Activated T-cell treated with anti-CD3 and anti-CD28 coated beads for 1 hour (primary cell): ENCODE measurements at regions not wholly inside any gene's neighbourhood (a gene's known extent, or its start where the extent isn't known, plus 50 kb on each side); places are given as distances from the start of the nearest gene placed in this dataset.
"Not testable (repeated sequence)": the region's sequence is repeated elsewhere in the genome, so short reads cannot be mapped to it uniquely, and the experiment has no call there.

ENCODE experiments used
- DNase-seq: peaks from one replicate; pipeline ENCODE4 v3.0.0-alpha.2; 2020; ENCODE audit warnings: low read depth

DNA sequence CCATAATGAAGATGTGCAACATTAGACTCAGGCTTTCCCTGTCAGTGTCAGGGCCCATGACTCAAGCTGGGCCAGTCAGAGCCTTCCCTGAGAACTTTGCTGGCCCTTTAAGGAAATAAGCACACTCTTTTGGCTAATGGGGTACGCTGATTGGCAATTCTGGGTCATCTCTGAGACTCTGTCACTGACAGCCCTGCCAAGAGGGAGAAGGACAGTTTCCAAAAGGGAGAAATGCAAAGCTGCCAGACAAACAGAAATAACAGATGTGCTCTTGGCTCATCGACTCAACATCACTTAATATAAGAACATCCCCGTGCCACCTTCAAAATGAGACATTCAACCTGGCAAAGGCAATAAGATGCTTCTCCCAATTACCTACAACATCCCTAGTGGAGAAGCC lies 491.9 kb upstream of the PROK2 start:
- DNase-seq: no peak

DNA sequence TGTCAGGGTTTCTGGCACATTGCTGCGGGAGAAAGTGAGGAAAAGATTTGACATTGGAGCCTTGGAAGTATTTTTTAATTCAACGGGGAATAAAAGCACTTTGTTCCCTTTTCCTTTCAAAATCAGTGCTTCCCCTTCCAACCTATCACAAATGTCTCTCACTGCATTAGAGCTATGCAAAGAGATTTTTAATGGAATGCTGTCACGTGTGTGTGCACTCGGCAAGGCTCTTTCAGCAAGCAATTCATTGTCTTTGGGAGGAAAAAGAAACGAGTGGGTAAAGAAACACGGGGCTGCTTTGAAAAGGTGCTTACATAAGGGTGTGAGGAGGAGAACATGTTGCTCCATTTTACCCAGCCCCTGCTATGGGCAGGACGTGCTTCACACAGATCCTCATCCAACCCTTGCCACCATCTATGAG lies 490.4 kb upstream of the PROK2 start:
- DNase-seq: no peak

DNA sequence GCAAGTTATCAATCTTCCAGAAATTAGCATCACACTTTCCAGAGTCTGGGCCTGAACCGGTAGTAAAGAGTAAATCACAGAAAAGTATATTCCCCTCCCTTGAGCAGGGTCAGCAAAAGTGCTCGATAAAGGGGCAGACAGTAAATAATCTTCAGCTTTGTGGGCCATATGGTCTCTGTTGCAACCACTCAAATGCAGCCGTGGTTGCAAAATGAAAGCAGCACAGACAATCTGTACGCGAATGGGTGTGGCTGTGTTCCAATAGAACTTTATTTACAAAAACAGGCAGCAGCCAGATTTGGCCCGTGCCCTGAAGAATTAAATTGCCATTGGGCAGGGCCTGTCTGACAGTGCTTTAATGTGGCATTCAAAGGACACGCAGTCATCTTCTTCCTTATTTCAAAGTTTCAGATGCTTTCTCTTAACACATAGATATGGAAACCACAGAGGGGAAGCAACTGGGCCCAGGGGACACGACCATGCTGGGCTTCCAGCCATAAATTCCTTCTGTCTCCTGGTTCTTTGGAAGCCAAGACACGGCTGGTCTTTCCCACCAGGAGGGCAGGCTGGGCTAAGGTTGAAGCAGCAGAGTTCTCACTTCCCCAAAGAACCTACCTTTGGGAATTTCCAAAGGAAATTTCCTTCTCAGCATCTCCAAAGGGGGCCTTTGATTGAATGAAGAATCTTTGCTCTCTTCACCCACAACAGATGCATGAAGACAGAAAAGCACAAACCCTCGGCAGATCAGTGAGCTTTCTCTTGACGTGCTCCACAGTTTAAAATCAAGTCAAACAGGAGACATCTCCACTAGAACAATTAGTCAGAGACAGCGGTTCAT lies 489.8 kb upstream of the PROK2 start:
- no peak for DNase-seq

DNA sequence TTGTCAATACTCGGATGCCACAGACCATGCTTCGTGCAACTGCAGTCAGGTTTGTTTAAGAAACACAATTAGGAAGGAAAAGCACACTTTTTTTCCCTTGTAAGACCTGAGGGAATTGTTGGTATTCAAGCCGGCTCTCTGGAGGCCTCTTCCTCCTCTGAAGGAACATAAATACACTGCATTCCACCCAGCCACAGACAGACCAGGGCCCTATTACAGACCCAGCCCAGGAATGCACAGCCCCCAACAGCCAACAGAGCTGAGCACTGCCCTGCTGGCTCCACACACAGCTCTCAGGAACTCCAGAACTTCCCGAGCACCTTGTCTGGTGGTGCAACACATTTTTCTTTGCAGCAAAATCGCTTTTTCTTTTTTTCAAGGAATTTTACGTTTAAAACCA lies 488.7 kb upstream of the PROK2 start:
- DNase-seq: no peak

DNA sequence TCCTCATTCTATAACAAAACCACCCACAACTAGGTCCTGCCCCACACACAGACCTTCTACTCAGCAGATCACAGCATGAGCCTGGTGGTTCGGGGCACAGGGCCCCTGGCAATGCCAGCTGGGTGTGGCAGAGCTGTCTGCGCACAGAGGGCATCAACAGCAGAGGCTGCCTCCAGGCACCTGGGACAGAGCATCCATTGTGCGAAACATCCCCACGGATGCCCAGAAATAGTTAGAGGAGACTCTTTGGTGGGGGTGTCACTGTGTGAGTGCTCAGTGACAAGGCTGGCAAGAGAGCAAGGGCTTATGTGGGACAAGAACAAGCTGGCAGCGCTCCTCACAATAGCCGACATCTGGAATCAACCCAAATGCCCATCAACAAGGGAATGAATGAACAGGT lies 487.4 kb upstream of the PROK2 start:
- no peak for DNase-seq

DNA sequence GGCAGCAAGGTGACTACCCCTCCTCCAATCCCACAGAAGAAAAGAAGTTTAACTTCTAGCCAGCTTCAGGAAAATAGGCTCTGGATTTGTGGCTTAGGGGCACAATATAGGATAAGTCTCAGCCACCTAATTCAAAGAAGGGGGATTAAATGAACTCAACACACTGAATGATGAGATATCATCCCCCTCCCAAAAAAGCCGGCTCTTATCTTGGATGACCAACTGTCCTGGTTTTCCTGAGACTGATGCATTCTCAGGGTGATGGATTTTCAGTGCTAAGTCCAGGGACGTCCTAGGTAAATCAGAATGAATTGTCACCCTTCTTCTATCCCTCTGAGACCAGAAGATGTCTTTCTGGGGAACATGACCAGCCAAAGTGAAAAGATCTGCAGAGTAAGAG lies 487.0 kb upstream of the PROK2 start:
- no peak for DNase-seq

DNA sequence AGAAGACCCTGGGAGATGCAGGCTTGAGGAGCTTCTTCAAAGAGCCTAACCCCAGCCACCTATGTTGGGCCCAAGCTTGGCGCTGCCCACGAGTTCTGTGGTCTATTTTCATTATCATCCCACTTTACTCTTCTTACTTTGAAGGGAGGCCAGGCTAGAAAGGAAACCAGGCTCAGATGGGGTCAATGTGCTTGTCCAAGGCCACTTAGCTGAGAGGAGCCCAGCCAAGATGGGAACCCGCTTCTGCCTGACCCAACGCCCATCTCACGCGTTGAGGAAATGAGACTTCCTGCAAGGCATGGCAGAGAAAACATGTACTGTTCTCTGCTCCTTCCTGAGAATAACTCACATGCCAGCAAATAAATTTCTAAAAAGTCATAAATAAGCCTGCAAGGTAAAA lies 486.3 kb upstream of the PROK2 start:
- no peak for DNase-seq

DNA sequence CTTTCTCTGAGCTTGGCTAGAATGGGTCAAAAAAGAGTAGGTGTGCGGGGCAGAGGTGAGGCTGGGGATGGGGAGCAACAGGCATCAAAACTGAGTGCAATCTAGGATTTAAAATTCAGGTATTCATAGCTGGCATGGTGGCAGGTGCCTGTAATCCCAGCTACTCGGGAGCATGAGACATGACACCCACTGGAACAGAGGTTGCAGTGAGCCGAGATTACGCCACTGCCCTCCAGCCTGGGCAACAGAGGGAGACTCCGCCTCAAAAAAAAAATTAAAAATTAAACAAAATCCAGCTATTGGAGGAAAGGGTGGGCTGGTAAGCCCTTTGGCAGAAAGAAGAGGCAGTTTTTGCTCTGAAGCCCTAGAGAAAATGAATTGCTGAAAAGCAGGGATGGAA lies 485.8 kb upstream of the PROK2 start:
- no peak for DNase-seq

DNA sequence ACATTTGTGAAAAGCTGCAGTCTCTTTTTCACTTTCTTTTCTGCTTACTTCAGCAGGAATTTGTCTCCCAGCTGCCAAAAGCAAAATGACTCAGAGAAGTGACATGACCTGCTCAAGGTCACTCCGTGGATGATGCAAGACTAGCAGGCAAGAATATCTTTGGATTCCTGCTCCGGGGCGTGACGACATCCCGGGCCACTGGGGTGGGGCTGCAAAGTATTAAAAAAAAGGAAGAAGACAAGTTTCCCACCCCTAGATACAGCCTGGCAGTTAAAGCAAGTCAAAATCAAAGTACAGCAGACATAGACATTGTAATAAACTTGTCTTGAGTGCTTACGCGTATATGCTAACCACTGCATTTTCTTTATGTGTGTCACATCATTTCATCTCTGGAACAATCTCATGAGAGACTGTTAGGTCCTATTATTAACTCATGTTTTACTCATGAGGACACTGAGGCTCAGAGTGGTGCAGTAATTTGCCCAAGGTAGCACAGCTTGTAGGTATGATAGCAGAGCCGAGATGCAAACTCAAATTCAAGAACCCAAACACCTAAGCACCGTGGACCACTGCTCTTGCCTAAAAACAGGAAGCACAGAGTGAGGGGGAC lies 485.2 kb upstream of the PROK2 start:
- DNase-seq: no peak

DNA sequence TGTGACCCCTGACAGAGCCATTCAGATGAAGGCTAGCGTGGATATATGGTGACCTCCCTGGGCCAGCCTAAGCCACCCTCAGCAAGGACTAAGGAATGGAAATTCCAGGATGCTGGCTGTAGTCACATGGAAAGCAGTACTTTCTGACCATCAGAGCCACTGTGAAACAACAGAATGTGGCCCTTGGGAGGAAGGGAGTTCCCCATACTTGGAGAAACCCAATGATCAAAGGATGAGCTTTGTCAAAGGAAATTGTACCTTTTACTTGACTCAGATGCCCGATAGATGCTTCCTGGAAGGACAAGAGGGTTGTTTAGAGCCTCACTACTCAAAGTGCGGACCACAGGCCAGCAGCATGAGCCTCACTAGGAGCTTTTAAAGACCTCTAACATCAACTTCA lies 484.5 kb upstream of the PROK2 start:
- DNase-seq: no peak

DNA sequence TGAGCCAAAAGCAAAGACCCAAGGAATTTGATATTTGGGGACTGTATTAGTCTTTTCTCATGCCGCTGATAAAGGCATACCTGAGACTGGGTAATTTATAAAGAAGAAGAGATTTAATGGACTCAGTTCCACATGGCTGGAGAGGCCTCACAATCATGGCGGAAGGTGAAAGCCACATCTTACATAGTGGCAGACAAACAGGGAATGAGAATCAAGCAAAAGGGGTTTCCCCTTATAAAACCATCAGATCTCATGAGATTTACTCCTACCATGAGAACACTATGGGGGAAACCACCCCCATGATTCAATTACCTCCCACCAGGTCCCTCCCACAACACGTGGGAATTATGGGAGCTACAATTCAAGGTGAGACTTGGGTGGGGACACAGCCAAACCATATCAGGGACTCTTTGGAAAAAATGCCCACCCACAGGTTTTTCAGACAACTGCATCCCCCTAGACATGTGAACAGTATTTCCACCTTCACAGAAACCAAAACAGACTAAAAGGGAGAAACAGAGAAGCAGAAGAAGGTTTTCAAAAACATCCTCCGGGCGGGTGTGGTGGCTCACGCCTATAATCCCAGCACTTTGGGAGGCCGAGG lies 482.1 kb upstream of the PROK2 start:
- DNase-seq: not testable (repeated sequence)

DNA sequence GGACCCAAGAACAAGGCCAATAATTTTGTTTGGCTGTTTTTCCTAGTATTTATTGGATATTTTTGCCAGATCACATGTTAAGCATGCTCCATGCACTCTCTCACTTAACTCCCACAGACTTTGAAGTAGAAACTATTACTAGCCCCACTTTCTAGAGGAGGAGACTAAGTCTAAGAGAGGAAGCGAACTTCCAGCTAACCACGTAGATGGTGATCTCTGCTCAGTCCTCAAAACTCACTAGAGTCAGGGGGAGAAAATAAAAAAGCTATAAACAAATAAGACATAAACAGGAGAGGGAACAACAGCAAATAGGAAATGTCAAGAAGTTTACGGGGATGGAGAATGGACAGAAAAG lies 481.0 kb upstream of the PROK2 start:
- DNase-seq: no peak

DNA sequence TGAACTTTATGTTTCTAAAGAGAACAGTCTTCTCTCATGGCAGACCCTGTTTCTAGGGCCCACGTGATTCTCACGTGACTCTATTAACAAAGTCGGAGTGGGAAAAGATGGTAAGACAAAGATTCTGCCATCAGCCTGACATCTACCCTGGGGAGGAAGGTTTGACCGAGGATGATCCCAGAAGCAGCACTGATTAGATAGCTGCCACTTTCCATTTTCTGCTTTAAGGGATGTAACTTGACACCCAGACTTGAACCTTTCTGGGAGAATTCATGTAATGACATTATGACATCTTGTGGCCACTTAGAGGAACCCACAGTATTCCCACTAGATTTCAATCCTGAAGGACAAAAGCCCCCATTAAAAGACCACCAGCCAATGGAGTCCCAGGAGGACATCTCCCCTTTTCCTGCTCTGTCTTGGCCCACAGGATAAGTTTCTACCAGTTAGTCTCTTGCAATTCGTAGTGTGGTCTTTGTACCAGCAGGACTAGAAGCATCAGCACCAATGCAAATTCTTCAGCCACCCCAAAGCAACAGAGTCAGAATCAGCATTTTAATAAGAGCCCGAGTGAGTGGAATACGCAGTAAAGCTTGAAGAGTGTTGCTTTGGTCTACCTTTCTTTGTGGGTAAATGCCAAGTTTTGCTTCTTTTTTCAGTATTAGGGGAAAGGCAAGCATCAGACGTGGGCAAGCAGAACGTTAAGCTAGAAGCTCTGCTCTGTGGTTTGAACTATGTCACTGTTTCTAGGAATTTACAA lies 480.5 kb upstream of the PROK2 start:
- no peak for DNase-seq

DNA sequence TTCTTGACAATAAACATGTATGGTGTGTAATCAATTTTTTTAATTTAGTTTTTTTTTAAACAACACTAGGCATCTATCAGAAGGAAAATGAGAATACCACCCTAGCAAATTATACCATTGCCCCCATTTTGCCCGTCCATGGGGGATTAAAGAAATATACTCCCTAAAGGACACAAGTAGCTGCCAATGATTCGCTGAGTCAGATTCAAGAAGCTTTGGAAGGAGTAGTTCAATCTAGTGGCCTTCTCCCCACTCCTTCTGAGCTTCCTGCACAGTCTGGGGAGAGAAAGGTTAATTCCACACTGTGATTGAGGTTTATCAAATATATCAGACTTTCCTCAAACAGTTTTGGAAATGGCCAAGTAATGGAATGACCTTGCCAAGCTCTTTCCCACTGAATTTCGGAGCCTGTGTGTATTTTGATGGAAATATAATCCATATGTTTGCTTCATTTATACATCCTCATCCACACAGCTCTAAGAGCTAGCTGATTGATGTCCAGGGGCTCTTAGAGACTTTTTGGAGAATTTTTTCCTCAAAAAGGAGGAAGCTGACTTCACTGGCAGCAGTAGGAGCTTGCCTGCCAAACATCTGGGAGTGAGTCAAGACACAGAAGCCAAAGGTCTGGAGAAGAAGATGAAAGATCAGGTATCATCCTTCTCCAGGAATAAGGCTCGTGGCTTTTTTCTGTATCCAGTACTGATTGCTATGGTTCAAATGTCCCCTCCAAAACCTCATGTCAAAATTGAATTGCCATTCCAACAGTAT lies 478.5 kb upstream of the PROK2 start:
- DNase-seq: no peak

DNA sequence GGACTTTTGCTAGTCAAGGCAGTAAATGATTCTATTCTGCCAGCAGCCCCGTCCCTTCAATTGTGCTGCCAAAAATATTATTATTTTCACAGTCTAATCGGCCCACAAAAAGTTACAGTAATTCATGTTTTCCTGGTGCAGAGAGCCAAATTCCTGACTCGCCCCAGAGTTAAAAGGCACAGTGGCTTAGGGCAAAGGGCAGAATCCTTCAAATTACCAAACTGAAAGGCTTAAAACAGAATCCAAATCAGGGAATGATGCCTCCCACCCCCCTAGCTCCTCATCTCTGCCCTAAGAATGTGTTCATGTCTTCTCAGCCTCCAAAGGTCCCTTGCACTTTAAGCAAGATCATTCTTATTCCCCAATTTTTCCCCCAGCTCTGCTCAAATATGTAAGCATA lies 477.8 kb upstream of the PROK2 start:
- no peak for DNase-seq

DNA sequence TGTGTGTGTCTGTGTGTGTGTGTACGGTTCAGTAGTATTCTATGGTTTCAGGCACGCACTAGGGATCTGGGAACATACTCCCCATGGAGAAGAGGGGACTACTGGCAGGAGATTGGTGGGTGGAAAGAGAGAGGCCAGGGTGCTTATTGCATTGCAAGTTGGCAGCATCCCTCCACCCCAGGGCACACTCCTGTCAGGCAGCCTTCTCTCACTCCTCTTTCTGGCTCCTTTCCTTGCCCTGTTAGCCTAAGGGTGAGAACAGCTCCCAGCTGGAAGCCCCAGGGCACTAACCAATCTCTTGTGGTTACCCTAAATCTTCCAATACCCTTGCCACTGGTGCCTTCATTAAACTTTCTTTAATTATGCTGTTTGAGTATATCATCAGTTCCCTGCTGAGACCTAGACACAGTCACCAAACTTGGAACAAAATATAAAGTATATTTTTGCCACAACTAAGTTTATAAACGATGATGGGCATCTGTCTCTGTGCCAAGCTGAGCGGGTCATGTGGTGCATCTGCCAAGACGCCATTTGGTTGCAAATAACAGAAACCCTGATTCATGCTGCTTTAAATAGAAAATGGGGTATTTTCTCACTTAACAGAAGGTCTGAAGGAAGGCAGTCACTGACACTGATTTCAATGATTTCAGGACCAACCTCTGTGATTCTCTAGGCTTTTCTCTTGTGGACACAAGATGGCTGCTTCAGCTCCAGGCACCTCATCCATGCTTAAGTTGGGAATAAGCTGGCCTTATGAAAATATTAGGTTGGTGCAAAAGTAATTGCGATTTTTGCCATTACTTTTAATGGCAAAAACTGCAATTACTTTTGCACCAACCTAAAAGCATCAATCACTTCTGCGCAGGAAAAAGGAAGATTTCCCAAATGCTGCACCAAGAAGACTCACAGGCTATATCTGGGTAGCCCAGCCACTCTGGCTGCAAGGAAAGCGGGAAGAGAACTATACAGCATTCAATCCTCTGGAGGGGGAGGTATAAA lies 476.9 kb upstream of the PROK2 start:
- DNase-seq: no peak

DNA sequence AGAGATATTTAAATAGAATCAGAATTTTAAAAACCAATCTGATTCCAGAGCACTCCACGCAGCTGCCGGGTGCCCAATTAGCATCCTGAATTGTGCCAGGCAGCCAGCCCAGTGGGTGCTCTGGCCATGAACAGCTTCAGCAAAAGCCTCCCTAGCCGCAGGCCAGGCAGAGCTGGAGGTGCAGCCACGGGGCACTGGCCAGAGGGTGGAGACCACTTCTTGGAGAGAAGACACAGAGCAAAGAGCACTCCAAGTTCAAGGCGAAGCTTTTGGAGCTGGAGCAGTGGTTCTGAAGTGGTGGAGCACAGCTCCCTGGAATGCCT lies 475.6 kb upstream of the PROK2 start:
- DNase-seq: no peak

DNA sequence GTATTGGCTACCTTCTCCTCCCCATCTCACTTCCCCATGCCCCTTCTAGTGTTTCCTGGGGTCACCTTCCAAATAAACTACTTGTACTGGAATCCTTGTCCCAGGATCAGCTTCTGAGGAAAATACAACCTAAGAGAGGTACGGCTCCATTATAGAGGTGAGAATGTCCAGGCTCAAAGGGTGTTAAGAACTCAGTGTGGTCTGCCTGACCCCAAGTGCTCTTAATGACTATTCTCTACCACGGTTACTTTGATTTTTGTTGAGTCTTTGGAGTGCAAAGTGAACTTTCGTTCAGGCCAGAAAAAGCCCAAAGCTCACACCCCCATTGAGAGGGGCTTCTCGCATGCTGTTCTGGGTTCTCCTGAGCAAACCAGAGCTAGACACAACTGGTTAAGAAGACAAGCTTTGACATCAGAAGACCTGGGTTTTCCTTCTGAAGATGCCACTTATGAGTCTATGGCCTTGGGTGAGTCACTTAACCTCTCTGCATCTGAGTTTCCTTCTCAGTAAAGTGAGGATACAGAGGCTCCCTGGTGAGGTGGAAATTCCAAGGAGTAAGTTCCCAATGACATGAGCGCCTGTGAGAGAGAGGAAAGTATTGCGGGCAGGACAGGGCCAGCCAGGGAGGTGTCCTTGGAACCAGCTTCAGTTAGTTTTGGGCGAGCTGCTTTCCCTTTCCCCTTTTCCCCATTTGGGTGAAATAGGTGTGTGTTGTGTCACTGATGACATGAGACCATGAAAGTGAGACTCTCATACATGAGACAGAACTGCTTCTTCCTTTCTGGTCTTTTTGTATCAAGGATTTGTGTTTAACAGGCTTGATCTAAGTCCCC lies 475.0 kb upstream of the PROK2 start:
- no peak for DNase-seq

DNA sequence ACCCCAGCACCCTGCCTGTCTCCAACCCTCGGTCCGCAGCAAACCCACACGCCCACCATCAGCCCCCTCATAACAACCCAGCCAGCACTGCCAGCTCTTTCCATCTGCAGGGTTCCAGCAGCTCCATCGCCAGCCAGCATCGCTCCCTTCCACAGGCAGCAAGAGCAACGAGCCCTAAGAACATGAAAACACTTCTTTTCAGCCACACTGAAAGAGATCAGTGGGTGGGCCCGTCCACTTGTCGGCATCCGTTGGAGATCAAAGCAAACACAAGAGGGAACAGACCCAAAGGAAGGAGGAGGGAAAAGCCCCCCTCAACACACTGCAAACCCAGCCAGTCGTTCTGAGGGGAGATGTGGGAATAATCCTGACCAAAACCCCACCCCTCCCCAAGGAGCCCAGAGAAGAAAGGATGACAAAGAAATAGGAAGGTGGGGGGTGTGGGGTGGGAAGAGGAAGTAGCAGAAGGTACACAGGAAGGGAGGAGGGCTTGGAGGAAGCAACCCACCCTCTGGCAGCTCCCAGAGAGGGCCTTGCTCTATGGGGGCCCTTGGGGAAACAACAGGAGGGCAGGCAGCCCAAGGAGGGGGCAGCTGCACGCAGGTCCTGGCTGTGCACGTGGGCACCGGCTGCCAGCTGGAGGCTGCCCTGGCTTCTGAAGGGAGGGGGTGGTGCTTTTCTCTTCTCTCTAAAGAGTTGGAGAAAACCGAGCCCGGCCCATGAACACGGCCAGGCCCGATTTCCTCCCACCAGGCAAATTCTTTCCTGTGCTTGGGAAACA lies 473.6 kb upstream of the PROK2 start:
- DNase-seq: no peak
